Astrocyte of the spinal cord (primary cell): ENCODE measurements at regions not wholly inside any gene's neighbourhood (a gene's known extent, or its start where the extent isn't known, plus 50 kb on each side); places are given as distances from the start of the nearest gene placed in this dataset.

Source experiments
- DNase-seq: peaks from one replicate; pipeline ENCODE4 v3.0.0; 2011; ENCODE audit warnings: low read depth, low spot score
- H3K4me3 ChIP-seq: 2 replicates; pipeline ENCODE4 v1.5.1; 2011; ENCODE audit warnings: low read depth, mild to moderate bottlenecking, low read length, moderate library complexity
- CTCF ChIP-seq: IDR thresholded peaks from 2 replicates; pipeline ENCODE4 v1.5.1; 2012; ENCODE audit warnings: low read depth, mild to moderate bottlenecking, low read length, inconsistent platforms
- in situ Hi-C: cut with HindIII; loops from 2 replicates; pipeline ENCODE4 v1.10.0; 2017; ENCODE audit warnings: low sequenced_read_pairs

GRCh38 chr6:169936355-169936975 is 185.0 kb downstream of the ERMARD start:
- H3K4me3 ChIP-seq, result no peak overlapping the region
- no peak for DNase-seq
- in situ Hi-C loops, result no loop called here
- TF ChIP-seq CTCF, result no peak

- no peak for TF ChIP-seq CTCF
- in situ Hi-C loops, result no loop called here
- no peak overlapping the region for H3K4me3 ChIP-seq
- no peak for DNase-seq
Observed at GRCh38 chr6:169935861-169936260, 184.4 kb downstream of the ERMARD start.

- no peak for DNase-seq
- TF ChIP-seq CTCF, result no peak
- in situ Hi-C loops, result no loop called here
- no peak overlapping the region for H3K4me3 ChIP-seq
Observed at GRCh38 chr6:169935348-169935718, 183.9 kb downstream of the ERMARD start.

- no peak overlapping the region for H3K4me3 ChIP-seq
- in situ Hi-C loops, result no loop called here
- no peak for DNase-seq
- no peak for TF ChIP-seq CTCF
Observed at GRCh38 chr6:169934699-169935347, 183.4 kb downstream of the ERMARD start.

- no peak for DNase-seq
- in situ Hi-C loops, result no loop called here
- no peak for TF ChIP-seq CTCF
- H3K4me3 ChIP-seq, result no peak overlapping the region
Observed at GRCh38 chr6:169933839-169934698, 182.6 kb downstream of the ERMARD start.

- no peak for DNase-seq
- in situ Hi-C loops, result no loop called here
- no peak for TF ChIP-seq CTCF
- no peak overlapping the region for H3K4me3 ChIP-seq
Observed at GRCh38 chr6:169933251-169933821, 181.9 kb downstream of the ERMARD start.
